Liver (tissue), 3 donors: ENCODE measurements at regions not wholly inside any gene's neighbourhood (a gene's known extent, or its start where the extent isn't known, plus 50 kb on each side); places are given as distances from the start of the nearest gene placed in this dataset.

Source experiments
- CTCF ChIP-seq: fragments of 150-350 bp; IDR thresholded peaks from 2 replicates; pipeline ENCODE4 v1.5.1; 2017; ENCODE audit warnings: improper control_type of control experiment, low read depth, low read length; ENCODE audit not compliant: missing input control
- EGR1 ChIP-seq, 2 donors: IDR thresholded peaks; 2 replicates each; pipeline ENCODE4 v1.6.1; 2016 to 2018; ENCODE audit warnings: antibody characterized with exemption in 2 of 2, low read depth in 2 of 2
- RAD21 ChIP-seq, 2 donors: IDR thresholded peaks; 2 replicates each; pipeline ENCODE4 v1.6.1; 2016; ENCODE audit warnings: antibody characterized with exemption in 2 of 2, mild to moderate bottlenecking in 2 of 2
- REST ChIP-seq: IDR thresholded peaks from 2 replicates; pipeline ENCODE4 v1.6.1; 2016; ENCODE audit warnings: antibody characterized with exemption, mild to moderate bottlenecking
- RXRA ChIP-seq, 2 donors: IDR thresholded peaks; 2 replicates each; pipeline ENCODE4 v1.6.1; 2017 to 2018; ENCODE audit warnings: antibody characterized with exemption in 2 of 2, mild to moderate bottlenecking in 1 of 2
- TAF1 ChIP-seq: conservative IDR thresholded peaks from 2 replicates; pipeline ENCODE4 v1.6.1; 2016; ENCODE audit warnings: antibody characterized with exemption, mild to moderate bottlenecking
- YY1 ChIP-seq: IDR thresholded peaks from 2 replicates; pipeline ENCODE4 v1.6.1; 2016; ENCODE audit warnings: antibody characterized with exemption, mild to moderate bottlenecking
- donor health status: healthy.
- donor health status: healthy.

GRCh38 chr5:29950416-29951145 is 1242.9 kb upstream of the CDH6 start:
- no peak for TF ChIP-seq CTCF
- TF ChIP-seq TAF1, result no peak
- TF ChIP-seq RAD21 (IDR thresholded peaks at IDR 0.05), result no peak
- no peak for TF ChIP-seq RXRA (IDR thresholded peaks at IDR 0.05)
- no peak for TF ChIP-seq REST
- TF ChIP-seq YY1, result no peak
- no peak for TF ChIP-seq EGR1 (IDR thresholded peaks at IDR 0.05; ENCODE audit: low read depth in 2 of 2)
